Spleen (tissue), 11 donors: ENCODE measurements at regions not wholly inside any gene's neighbourhood (a gene's known extent, or its start where the extent isn't known, plus 50 kb on each side); places are given as distances from the start of the nearest gene placed in this dataset.

ENCODE experiments used
- DNase-seq: peaks from one replicate; pipeline ENCODE4 v3.0.0-alpha.2; 2020
- H3K27ac ChIP-seq, 8 donors: fragments of 200-600 bp; sonication (generic) in 7 of 8; 1 replicate in 4 of 8; 2 replicates in 4 of 8; pipeline versions ENCODE4 v1.5.0 to v1.8.0; 2016 to 2021; ENCODE audit warnings: inconsistent platforms in 4 of 8, mild to moderate bottlenecking in 4 of 8, moderate library complexity in 1 of 8
- H3K27me3 ChIP-seq, 7 donors: fragments of 200-600 bp; sonication (generic) in 6 of 7; replicated peaks in 1 of 7; 1 replicate in 4 of 7; 2 replicates in 3 of 7; pipeline versions ENCODE4 v1.5.0 to v1.8.0; 2016 to 2021; ENCODE audit warnings: inconsistent platforms in 3 of 7, mild to moderate bottlenecking in 1 of 7
- H3K36me3 ChIP-seq, 6 donors: fragments of 200-600 bp; sonication (generic) in 5 of 6; 1 replicate in 4 of 6; 2 replicates in 2 of 6; pipeline versions ENCODE4 v1.5.0 to v1.8.0; 2016 to 2021; ENCODE audit warnings: inconsistent platforms in 2 of 6
- H3K4me1 ChIP-seq, 6 donors: fragments of 200-600 bp; sonication (generic) in 5 of 6; 1 replicate in 3 of 6; 2 replicates in 3 of 6; pipeline versions ENCODE4 v1.5.0 to v1.8.0; 2016 to 2021; ENCODE audit warnings: inconsistent platforms in 3 of 6
- H3K4me3 ChIP-seq, 8 donors: fragments of 200-600 bp; sonication (generic) in 7 of 8; 1 replicate in 4 of 8; 2 replicates in 4 of 8; pipeline versions ENCODE4 v1.5.0 to v1.8.0; 2016 to 2021; ENCODE audit warnings: inconsistent platforms in 4 of 8, mild to moderate bottlenecking in 4 of 8, moderate library complexity in 2 of 8
- H3K9me3 ChIP-seq, 8 donors: fragments of 200-600 bp; sonication (generic) in 7 of 8; 1 replicate in 4 of 8; 2 replicates in 4 of 8; pipeline versions ENCODE4 v1.5.0 to v1.8.0; 2016 to 2021; ENCODE audit warnings: inconsistent platforms in 4 of 8
- CTCF ChIP-seq, 11 experiments: fragments of 200-600 bp in 7 of 11; fragments of 450-650 bp in 4 of 11; sonication (generic) in 4 of 11; IDR thresholded peaks in 8 of 11; conservative IDR thresholded peaks in 3 of 11; 1 replicate in 7 of 11; 2 replicates in 4 of 11; pipeline versions ENCODE4 v1.4.0 to v1.8.0; 2016 to 2021; ENCODE audit warnings: antibody characterized with exemption in 11 of 11, inconsistent platforms in 4 of 11, mild to moderate bottlenecking in 1 of 11
- POLR2A ChIP-seq, 3 donors: fragments of 450-650 bp; IDR thresholded peaks; one replicate each; pipeline ENCODE4 v1.5.1; 2017; ENCODE audit warnings: antibody characterized with exemption in 3 of 3, mild to moderate bottlenecking in 1 of 3
- POLR2AphosphoS5 ChIP-seq, 3 donors: sonication (generic); formaldehyde crosslinking; IDR thresholded peaks; one replicate each; pipeline ENCODE4 v1.5.1; 2017; ENCODE audit warnings: antibody characterized with exemption in 3 of 3
- WGBS, 5 donors: extraction: QIAGEN DNeasy Blood & Tissue Kit in 3 of 5; methylation state at CpG; one replicate each; pipeline versions ENCODE4 v1.1.5 to v1.1.7; 2013 to 2018; 5-methylcytosine and 5-hydroxymethylcytosine counted together
- intact Hi-C: fragments of 100-400 bp; cut with DNase I; formaldehyde crosslinking; loops from one replicate; pipeline ENCODE4 v1.15.0; 2023; ENCODE audit warnings: low total_unique reads
- donor health status: healthy with polysubstance abuse.
- donor health status: DM: no; HTN: no; CAD: no; lungs with moderate emphysema.
- donor health status: DM: no; HTN: no; CAD: no.
- donor health status: Bipolar disorder and iron deficiency.
- donor health status: healthy.
- donor health status: DM: no; HTN: no; CAD: no.
- donor health status: DM: yes; HTN: yes; CAD: no.

GRCh38 chr15:69660658-69661405 is 208.2 kb downstream of the RPLP1 start:
- Histone ChIP-seq H3K36me3 (no peaks in the 10 kb centered on the region), H3K4me1 (peaks cover 3 to 21% (median 13%) of the 10 kb centered on the region in 6 donors), H3K9me3 (no peaks in the 10 kb centered on the region), H3K4me3 (no peak overlapping the region), H3K27ac (peak overlapping the region in 1 of 8 donors; percentile 33), H3K27me3 (peaks cover 0 to 41% (median 0%) of the 10 kb centered on the region in 7 donors)
- DNase-seq: no peak
- no peak for TF ChIP-seq CTCF (IDR thresholded peaks at IDR 0.05 in 8 of 11, conservative IDR thresholded peaks at IDR 0.05 in 3 of 11)
- no peak for TF ChIP-seq POLR2AphosphoS5 (IDR thresholded peaks at IDR 0.05)
- no peak for TF ChIP-seq POLR2A (IDR thresholded peaks at IDR 0.05)
- intact Hi-C loops: no loop called here
- 44 to 66% (median 50%) methylated on average over 7 of the region's 7 CpGs for WGBS, 5 donors

GRCh38 chr15:69661446-69661845 is 208.8 kb downstream of the RPLP1 start:
- intact Hi-C loops: no loop called here
- no peak for DNase-seq

GRCh38 chr15:69661871-69662644 is 209.4 kb downstream of the RPLP1 start:
- no peak for DNase-seq
- Histone ChIP-seq H3K4me1 (peaks cover 12 to 33% (median 25%) of the 10 kb centered on the region in 6 donors), H3K27me3 (peaks cover 0 to 39% (median 0%) of the 10 kb centered on the region in 7 donors), H3K4me3 (no peak overlapping the region), H3K27ac (no peak overlapping the region), H3K36me3 (no peaks in the 10 kb centered on the region), H3K9me3 (no peaks in the 10 kb centered on the region)
- intact Hi-C loops: no loop called here
- 72 to 86% (median 75%) methylated on average over 9 of the region's 9 CpGs for WGBS, 5 donors
- TF ChIP-seq POLR2A (IDR thresholded peaks at IDR 0.05): no peak
- TF ChIP-seq POLR2AphosphoS5 (IDR thresholded peaks at IDR 0.05): no peak
- TF ChIP-seq CTCF (IDR thresholded peaks at IDR 0.05 in 8 of 11, conservative IDR thresholded peaks at IDR 0.05 in 3 of 11): no peak

More at GRCh38 chr15:69661446-69661845, 208.8 kb downstream of the RPLP1 start:
- no peak overlapping the region for H3K4me3 ChIP-seq
- 85 to 89% (median 86%) methylated on average over 6 of the region's 6 CpGs for WGBS, 5 donors
- peaks cover 8 to 27% (median 19%) of the 10 kb centered on the region in 6 donors for H3K4me1 ChIP-seq
- H3K27ac ChIP-seq: no peak overlapping the region
- peaks cover 0 to 39% (median 0%) of the 10 kb centered on the region in 7 donors for H3K27me3 ChIP-seq
- H3K9me3 ChIP-seq: no peaks in the 10 kb centered on the region
- TF ChIP-seq POLR2AphosphoS5 (IDR thresholded peaks at IDR 0.05) (no peak), POLR2A (IDR thresholded peaks at IDR 0.05) (no peak), CTCF (IDR thresholded peaks at IDR 0.05 in 8 of 11, conservative IDR thresholded peaks at IDR 0.05 in 3 of 11) (no peak)
- H3K36me3 ChIP-seq: no peaks in the 10 kb centered on the region

GRCh38 chr15:69662645-69663000 is 210.0 kb downstream of the RPLP1 start:
- no peak overlapping the region for H3K27ac ChIP-seq
- no peak overlapping the region for H3K4me3 ChIP-seq
- TF ChIP-seq POLR2A (IDR thresholded peaks at IDR 0.05) (no peak), CTCF (IDR thresholded peaks at IDR 0.05 in 8 of 11, conservative IDR thresholded peaks at IDR 0.05 in 3 of 11) (no peak), POLR2AphosphoS5 (IDR thresholded peaks at IDR 0.05) (no peak)
- peaks cover 14 to 39% (median 30%) of the 10 kb centered on the region in 6 donors for H3K4me1 ChIP-seq
- H3K9me3 ChIP-seq: no peaks in the 10 kb centered on the region
- peaks cover 0 to 35% (median 0%) of the 10 kb centered on the region in 7 donors for H3K27me3 ChIP-seq
- intact Hi-C loops: no loop called here
- 63 to 80% (median 71%) methylated on average over 4 of the region's 4 CpGs for WGBS, 5 donors
- H3K36me3 ChIP-seq: no peaks in the 10 kb centered on the region
- no peak for DNase-seq
